Chondrocyte (in vitro differentiated cells): ENCODE measurements at regions not wholly inside any gene's neighbourhood (a gene's known extent, or its start where the extent isn't known, plus 50 kb on each side); places are given as distances from the start of the nearest gene placed in this dataset.

ENCODE experiments used
- DNase-seq: peaks from one replicate; pipeline ENCODE4 v3.0.0; 2021; ENCODE audit warnings: mixed read lengths, low spot score
- H3K27ac Mint-ChIP-seq: one replicate; pipeline ENCODE4 v1.8.0; 2021; ENCODE audit warnings: mild to moderate bottlenecking, moderate library complexity, mixed read lengths; ENCODE audit not compliant: unreplicated experiment
- H3K27me3 Mint-ChIP-seq: 2 replicates; pipeline ENCODE4 v1.8.0; 2021; ENCODE audit warnings: low read depth, mixed read lengths
- H3K36me3 Mint-ChIP-seq: 2 replicates; pipeline ENCODE4 v1.8.0; 2021; ENCODE audit warnings: low read depth, mixed read lengths
- H3K4me1 Mint-ChIP-seq: 2 replicates; pipeline ENCODE4 v1.8.0; 2021; ENCODE audit warnings: low read depth, mild to moderate bottlenecking, mixed read lengths
- H3K4me3 Mint-ChIP-seq: one replicate; pipeline ENCODE4 v1.8.0; 2021; ENCODE audit warnings: mild to moderate bottlenecking, moderate library complexity, mixed read lengths; ENCODE audit not compliant: unreplicated experiment
- H3K9me3 Mint-ChIP-seq: 2 replicates; pipeline ENCODE4 v1.8.0; 2021; ENCODE audit warnings: low read depth, mixed read lengths
- TF ChIP-seq, protein P1 (sequence below): fragments of 200-600 bp; sonication (generic); IDR thresholded peaks from 2 replicates; pipeline ENCODE4 v1.5.0; 2021; ENCODE audit warnings: antibody characterized with exemption, mild to moderate bottlenecking, moderate library complexity

DNA sequence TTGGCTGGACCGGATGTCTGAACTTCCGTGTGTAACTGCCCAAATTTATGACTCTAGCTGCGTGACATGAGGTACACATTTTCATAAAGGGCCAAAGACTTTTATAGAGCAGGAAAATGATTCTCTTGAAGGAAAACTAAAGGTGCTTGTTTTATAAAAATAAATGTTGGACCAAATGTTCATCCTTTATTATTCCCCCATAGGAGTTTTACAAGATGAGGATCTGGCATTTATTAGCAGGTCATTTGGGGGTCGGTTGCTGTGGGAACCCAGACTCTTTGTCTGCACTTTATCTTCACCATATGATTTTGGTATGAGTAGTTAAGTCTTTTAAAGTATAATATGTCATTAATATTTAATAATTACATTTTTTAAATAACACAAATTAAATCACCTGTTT, 571.2 kb downstream of the EFNA5 start:
- peaks cover 8% of the 10 kb centered on the region for H3K4me1 Mint-ChIP-seq

DNA sequence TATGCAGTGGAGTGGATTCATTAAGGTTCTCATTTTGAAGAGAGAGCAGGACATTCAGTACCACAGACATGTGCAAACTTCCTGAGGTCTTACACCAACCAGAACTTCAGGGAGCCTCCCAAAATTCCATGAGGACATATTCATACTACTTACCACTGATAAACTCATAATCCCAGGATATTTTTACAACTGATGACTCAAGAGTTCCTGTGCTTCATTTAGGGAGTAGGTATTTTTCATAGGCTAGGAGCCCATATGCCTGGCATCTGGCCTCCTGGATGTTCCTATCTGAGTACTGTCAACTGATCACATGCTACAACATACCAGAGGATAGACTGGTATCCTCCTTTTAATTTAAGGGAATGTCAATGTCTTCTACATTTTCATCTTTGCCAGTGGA, 578.0 kb downstream of the EFNA5 start:
- no peak for DNase-seq
- no peak overlapping the region for H3K4me3 Mint-ChIP-seq
- TF ChIP-seq, protein P1, sequence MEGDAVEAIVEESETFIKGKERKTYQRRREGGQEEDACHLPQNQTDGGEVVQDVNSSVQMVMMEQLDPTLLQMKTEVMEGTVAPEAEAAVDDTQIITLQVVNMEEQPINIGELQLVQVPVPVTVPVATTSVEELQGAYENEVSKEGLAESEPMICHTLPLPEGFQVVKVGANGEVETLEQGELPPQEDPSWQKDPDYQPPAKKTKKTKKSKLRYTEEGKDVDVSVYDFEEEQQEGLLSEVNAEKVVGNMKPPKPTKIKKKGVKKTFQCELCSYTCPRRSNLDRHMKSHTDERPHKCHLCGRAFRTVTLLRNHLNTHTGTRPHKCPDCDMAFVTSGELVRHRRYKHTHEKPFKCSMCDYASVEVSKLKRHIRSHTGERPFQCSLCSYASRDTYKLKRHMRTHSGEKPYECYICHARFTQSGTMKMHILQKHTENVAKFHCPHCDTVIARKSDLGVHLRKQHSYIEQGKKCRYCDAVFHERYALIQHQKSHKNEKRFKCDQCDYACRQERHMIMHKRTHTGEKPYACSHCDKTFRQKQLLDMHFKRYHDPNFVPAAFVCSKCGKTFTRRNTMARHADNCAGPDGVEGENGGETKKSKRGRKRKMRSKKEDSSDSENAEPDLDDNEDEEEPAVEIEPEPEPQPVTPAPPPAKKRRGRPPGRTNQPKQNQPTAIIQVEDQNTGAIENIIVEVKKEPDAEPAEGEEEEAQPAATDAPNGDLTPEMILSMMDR = no peak
- H3K36me3 Mint-ChIP-seq = peaks cover 2% of the 10 kb centered on the region
- H3K9me3 Mint-ChIP-seq = peaks cover 17% of the 10 kb centered on the region
- no peaks in the 10 kb centered on the region for H3K27me3 Mint-ChIP-seq
- H3K4me1 Mint-ChIP-seq = peaks cover 22% of the 10 kb centered on the region
- H3K27ac Mint-ChIP-seq = no peak overlapping the region

More for the DNA sequence above, 571.2 kb downstream of the EFNA5 start:
- Mint-ChIP-seq H3K27ac (no peak overlapping the region), H3K4me3 (no peak overlapping the region), H3K27me3 (no peaks in the 10 kb centered on the region), H3K36me3 (no peaks in the 10 kb centered on the region), H3K9me3 (peaks cover 8% of the 10 kb centered on the region)
- DNase-seq = no peak
- TF ChIP-seq, protein P1 = no peak

DNA sequence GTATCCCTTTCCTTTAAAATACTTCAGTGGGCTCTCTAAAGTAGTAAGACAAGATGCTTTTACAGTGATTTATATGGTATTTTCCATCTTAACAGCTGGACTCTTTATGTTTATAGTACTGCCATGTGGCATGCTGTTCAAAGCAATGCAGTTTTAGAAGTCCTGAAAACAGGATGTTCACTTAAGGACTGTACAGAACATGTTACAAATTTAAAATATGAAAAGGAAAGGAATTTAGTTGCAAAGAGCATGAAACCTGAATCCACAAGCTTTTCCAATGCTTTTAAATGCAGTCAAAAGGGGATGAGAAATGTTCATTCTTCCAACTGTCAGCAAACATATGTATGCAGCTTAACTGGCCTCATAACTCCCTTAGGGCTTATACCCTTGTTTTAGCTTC, 580.2 kb downstream of the EFNA5 start:
- TF ChIP-seq, protein P1 = no peak
- no peak overlapping the region for H3K4me3 Mint-ChIP-seq
- DNase-seq = no peak
- peaks cover 22% of the 10 kb centered on the region for H3K9me3 Mint-ChIP-seq
- H3K27ac Mint-ChIP-seq = peak overlapping the region; percentile 24
- H3K4me1 Mint-ChIP-seq = peaks cover 22% of the 10 kb centered on the region
- peaks cover 2% of the 10 kb centered on the region for H3K36me3 Mint-ChIP-seq
- no peaks in the 10 kb centered on the region for H3K27me3 Mint-ChIP-seq

DNA sequence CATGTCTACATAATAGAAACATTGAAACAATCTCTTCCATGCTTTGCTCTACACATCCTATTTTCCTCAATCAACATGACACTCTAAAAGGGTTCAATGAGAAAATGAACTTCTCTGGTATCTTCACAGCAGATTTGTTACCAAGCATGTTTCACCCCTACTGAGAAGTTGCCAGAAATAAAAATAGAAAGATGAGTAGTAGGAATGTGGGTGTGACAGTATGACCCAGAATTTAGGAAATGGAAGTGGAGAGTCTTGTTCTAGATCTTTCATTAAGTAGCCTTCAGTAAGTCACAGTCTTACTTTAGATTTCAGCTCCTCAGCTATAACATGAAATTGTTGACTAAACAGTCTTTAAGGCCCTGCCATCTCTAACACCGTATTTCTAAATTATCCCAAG, 581.8 kb downstream of the EFNA5 start:
- Mint-ChIP-seq H3K27ac (no peak overlapping the region), H3K4me1 (peaks cover 22% of the 10 kb centered on the region), H3K4me3 (no peak overlapping the region), H3K36me3 (no peaks in the 10 kb centered on the region), H3K27me3 (no peaks in the 10 kb centered on the region), H3K9me3 (peaks cover 18% of the 10 kb centered on the region)
- TF ChIP-seq, protein P1 = no peak
- DNase-seq = no peak

DNA sequence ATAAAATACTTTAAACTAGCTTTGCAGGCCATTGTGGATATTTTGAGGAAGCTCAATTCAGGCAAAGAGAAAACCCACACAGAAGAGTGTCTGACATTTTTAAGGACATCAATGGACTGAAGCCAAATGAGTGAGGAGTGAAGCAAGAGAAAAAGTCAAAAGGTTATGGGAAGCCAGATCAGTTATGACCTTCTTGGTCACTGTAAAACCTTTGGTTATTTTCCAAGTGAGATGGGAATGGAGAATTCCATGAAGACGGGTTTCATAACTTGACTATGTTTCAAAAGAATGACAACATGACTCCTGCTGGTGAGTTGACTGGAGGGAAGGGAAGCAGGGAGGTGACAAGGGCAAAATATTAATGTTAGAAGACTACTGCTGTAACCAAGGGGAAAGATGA, 585.2 kb downstream of the EFNA5 start:
- peaks cover 8% of the 10 kb centered on the region for H3K9me3 Mint-ChIP-seq
- H3K27ac Mint-ChIP-seq = no peak overlapping the region
- peaks cover 20% of the 10 kb centered on the region for H3K4me1 Mint-ChIP-seq
- DNase-seq = no peak
- no peak overlapping the region for H3K4me3 Mint-ChIP-seq
- H3K36me3 Mint-ChIP-seq = no peaks in the 10 kb centered on the region
- no peaks in the 10 kb centered on the region for H3K27me3 Mint-ChIP-seq
- TF ChIP-seq, protein P1 = no peak
